Prostate gland (tissue), 2 donors: ENCODE measurements at regions not wholly inside any gene's neighbourhood (a gene's known extent, or its start where the extent isn't known, plus 50 kb on each side); places are given as distances from the start of the nearest gene placed in this dataset.
"Not testable (repeated sequence)": the region's sequence is repeated elsewhere in the genome, so short reads cannot be mapped to it uniquely, and the experiment has no call there.

ENCODE experiments used
- DNase-seq: peaks from one replicate; pipeline ENCODE4 v3.0.0-alpha.2; 2019; ENCODE audit warnings: low spot score
- H3K27ac ChIP-seq, 2 donors: fragments of 200-600 bp; sonication (generic); 2 replicates each; pipeline ENCODE4 v1.5.1; 2017 to 2019
- H3K27me3 ChIP-seq: fragments of 200-600 bp; sonication (generic); replicated peaks from 2 replicates; pipeline ENCODE4 v1.5.1; 2019; ENCODE audit not compliant: insufficient read depth
- H3K36me3 ChIP-seq, 2 donors: fragments of 200-600 bp; sonication (generic); 1 replicate in 1 of 2; 2 replicates in 1 of 2; pipeline versions ENCODE4 v1.5.1 to v1.8.1; 2017 to 2019
- H3K4me1 ChIP-seq: fragments of 200-600 bp; sonication (generic); replicated peaks from 2 replicates; pipeline ENCODE4 v1.5.1; 2019
- H3K4me3 ChIP-seq, 2 donors: fragments of 200-600 bp; sonication (generic); 2 replicates each; pipeline ENCODE4 v1.5.1; 2017 to 2019
- H3K9me3 ChIP-seq: fragments of 200-600 bp; sonication (generic); 2 replicates; pipeline ENCODE4 v1.5.1; 2017
- POLR2A ChIP-seq: fragments of 450-650 bp; IDR thresholded peaks from one replicate; pipeline ENCODE4 v1.6.1; 2016; ENCODE audit warnings: antibody characterized with exemption, mild to moderate bottlenecking
- POLR2AphosphoS5 ChIP-seq: sonication (generic); formaldehyde crosslinking; IDR thresholded peaks from one replicate; pipeline ENCODE4 v1.6.1; 2017; ENCODE audit warnings: antibody characterized with exemption
- WGBS: methylation state at CpG from one replicate; pipeline ENCODE4 v1.1.5; 2018; 5-methylcytosine and 5-hydroxymethylcytosine counted together
- intact Hi-C: fragments of 100-400 bp; cut with DNase I; formaldehyde crosslinking; loops from one replicate; pipeline ENCODE4 v1.14.2; 2022
- TF ChIP-seq, protein P1 (sequence below), 4 experiments: fragments of 200-600 bp in 2 of 4; fragments of 450-650 bp in 2 of 4; sonication (generic) in 2 of 4; IDR thresholded peaks; 1 replicate in 3 of 4; 2 replicates in 1 of 4; pipeline ENCODE4 v1.5.1; 2016 to 2019; ENCODE audit warnings: antibody characterized with exemption in 4 of 4, mild to moderate bottlenecking in 2 of 4, moderate library complexity in 2 of 4

DNA sequence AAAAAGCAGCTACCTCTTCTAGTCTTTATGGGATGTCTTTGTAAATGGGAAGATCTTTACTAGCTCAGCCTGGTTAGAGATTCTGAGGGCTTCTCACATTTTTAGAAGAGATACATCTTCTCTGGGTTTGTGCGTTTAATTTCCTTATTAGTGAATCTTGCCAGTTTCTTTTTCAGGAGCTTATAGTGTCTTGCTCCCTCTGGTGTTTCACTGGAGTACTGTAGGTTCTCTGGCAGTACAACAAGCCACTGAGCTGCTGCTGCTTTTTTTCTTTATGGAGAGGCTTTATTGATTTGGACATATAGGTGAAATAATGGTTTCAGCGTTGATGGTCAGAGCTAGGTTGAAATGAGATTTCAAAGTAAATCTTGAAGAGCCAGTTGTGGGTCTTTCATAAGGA, 82.9 kb downstream of the LAS1L start:
- Histone ChIP-seq H3K9me3 (no peaks in the 10 kb centered on the region), H3K4me3 (no peak overlapping the region), H3K27me3 (no peaks in the 10 kb centered on the region), H3K4me1 (no peaks in the 10 kb centered on the region), H3K36me3 (no peaks in the 10 kb centered on the region), H3K27ac (no peak overlapping the region)
- intact Hi-C loops = no loop called here
- WGBS = 70% methylated on average over 2 of the region's 2 CpGs
- TF ChIP-seq, protein P1, sequence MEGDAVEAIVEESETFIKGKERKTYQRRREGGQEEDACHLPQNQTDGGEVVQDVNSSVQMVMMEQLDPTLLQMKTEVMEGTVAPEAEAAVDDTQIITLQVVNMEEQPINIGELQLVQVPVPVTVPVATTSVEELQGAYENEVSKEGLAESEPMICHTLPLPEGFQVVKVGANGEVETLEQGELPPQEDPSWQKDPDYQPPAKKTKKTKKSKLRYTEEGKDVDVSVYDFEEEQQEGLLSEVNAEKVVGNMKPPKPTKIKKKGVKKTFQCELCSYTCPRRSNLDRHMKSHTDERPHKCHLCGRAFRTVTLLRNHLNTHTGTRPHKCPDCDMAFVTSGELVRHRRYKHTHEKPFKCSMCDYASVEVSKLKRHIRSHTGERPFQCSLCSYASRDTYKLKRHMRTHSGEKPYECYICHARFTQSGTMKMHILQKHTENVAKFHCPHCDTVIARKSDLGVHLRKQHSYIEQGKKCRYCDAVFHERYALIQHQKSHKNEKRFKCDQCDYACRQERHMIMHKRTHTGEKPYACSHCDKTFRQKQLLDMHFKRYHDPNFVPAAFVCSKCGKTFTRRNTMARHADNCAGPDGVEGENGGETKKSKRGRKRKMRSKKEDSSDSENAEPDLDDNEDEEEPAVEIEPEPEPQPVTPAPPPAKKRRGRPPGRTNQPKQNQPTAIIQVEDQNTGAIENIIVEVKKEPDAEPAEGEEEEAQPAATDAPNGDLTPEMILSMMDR (IDR thresholded peaks at IDR 0.05) = peak in 2 of 4 experiments; percentile 18 to 31
- TF ChIP-seq POLR2AphosphoS5 (no peak), POLR2A (no peak)
- no peak for DNase-seq

DNA sequence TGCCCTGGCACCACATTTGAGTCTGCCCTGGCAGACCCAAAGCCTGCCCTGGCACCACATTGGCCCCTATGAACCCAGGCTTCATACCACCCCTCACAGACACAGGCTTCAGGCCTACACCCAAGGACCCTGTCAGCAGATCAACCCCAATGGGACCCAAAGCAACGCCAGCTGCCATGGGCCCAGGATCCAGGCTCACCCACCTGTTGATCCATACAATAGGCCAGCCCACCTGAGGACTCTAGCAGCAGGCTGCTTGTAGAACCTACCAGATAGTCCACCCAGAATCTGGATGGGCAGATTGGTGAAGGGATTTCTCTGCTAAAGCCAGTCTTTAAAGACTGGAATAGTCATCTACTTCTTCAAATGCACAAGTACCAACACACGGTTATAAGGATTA, 114.4 kb downstream of the LAS1L start:
- no peaks in the 10 kb centered on the region for H3K4me1 ChIP-seq
- no peaks in the 10 kb centered on the region for H3K27me3 ChIP-seq
- DNase-seq = no peak
- no peaks in the 10 kb centered on the region for H3K9me3 ChIP-seq
- no peak overlapping the region for H3K4me3 ChIP-seq
- 83% methylated on average over 1 of the region's 2 CpGs for WGBS
- intact Hi-C loops = no loop called here
- no peak overlapping the region for H3K27ac ChIP-seq
- TF ChIP-seq POLR2A (no peak), POLR2AphosphoS5 (no peak)
- TF ChIP-seq, protein P1 (IDR thresholded peaks at IDR 0.05) = no peak
- no peaks in the 10 kb centered on the region for H3K36me3 ChIP-seq

DNA sequence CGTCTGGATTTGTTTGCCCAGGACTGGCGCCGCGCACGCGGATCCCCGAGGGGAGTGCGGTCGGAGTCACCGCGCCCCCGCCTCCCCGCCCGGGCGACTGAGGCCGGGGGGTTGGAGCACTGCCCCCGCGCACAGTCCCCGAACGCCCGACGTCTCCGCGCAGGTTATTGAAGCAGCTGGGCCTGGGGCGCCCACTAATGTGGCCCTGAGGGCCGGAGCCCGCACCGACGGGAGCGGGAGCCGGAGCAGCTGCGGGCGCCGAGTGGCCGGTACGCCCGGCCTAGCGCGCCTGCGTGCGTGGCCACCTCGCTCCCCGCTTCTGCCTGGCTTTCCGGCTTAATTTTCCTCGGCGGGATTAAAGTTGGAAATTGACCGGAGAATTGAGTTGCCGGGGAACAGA, 126.9 kb downstream of the LAS1L start:
- intact Hi-C loops, H3K4me1 ChIP-seq, H3K27ac ChIP-seq, H3K36me3 ChIP-seq, DNase-seq, H3K27me3 ChIP-seq, H3K9me3 ChIP-seq: not testable (repeated sequence)
- H3K4me3 ChIP-seq = peak overlapping the region; percentile 8 to 18
- WGBS = no CpG with 5 or more reads among the region's 48 CpGs

DNA sequence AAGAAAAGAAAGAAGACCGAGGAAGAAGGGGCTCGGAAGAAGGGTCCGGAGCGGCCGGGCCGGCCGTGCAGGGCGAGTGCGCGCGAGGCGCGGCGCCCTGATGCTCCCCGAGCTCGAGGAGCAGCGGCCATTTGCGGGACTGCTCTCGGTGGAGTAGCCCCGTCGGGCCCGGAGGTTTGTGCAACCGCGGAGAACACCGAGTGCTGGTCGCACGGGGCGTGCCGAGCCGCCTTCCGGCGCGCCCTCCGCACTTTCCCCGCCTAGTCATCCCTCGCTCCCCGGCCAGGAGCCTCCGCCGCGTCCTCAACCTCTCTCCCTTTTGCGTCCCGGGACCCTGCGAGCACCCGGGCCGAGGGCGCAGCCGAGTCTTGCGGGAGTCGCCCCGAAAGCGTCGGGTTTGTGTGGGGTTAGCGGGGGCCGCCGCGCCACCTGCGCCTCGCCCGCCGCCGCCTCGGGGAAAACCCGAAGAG, 127.4 kb downstream of the LAS1L start:
- H3K9me3 ChIP-seq = no peaks in the 10 kb centered on the region
- intact Hi-C loops = no loop called here
- DNase-seq = no peak
- H3K4me3 ChIP-seq = peak overlapping the region; percentile 8 to 18
- no peaks in the 10 kb centered on the region for H3K4me1 ChIP-seq
- H3K27ac ChIP-seq = no peak overlapping the region
- no peak for TF ChIP-seq POLR2A
- TF ChIP-seq, protein P1 (IDR thresholded peaks at IDR 0.05) = no peak
- no peak for TF ChIP-seq POLR2AphosphoS5
- H3K36me3 ChIP-seq = no peaks in the 10 kb centered on the region
- H3K27me3 ChIP-seq = no peaks in the 10 kb centered on the region
- WGBS = 8% methylated on average over 12 of the region's 63 CpGs

DNA sequence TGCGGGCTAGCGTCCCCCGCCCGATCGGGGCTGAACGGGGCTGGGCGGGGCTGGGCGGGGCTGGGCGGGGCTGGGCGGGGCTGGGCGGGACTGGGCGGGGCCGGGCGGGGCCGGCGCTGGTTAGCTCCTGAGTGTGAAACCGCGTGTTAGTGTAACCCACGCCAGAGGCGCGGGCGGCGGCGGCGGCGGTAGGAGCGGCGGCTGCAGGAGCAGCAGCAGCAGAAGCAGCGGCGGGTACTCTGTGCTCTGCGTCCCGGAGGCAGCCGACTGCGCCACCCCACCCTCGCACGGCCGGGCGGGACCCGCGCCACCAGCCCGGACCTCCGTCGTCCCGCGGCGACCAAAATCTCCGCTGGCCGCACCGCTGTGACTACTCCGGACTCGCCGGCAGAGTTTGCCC, 128.1 kb downstream of the LAS1L start:
- Histone ChIP-seq H3K27ac (no peak overlapping the region), H3K4me3 (peak overlapping the region; percentile 8 to 18), H3K9me3 (no peaks in the 10 kb centered on the region), H3K27me3 (no peaks in the 10 kb centered on the region), H3K4me1 (no peaks in the 10 kb centered on the region), H3K36me3 (no peaks in the 10 kb centered on the region)
- WGBS = no CpG with 5 or more reads among the region's 52 CpGs
- intact Hi-C loops = no loop called here
- no peak for DNase-seq
- TF ChIP-seq, protein P1 (IDR thresholded peaks at IDR 0.05) = no peak
- TF ChIP-seq POLR2A (no peak), POLR2AphosphoS5 (no peak)
